ENCODE measurements at regions not wholly inside any gene's neighbourhood (a gene's known extent, or its start where the extent isn't known, plus 50 kb on each side); places are given as distances from the start of the nearest gene placed in this dataset.

DNA sequence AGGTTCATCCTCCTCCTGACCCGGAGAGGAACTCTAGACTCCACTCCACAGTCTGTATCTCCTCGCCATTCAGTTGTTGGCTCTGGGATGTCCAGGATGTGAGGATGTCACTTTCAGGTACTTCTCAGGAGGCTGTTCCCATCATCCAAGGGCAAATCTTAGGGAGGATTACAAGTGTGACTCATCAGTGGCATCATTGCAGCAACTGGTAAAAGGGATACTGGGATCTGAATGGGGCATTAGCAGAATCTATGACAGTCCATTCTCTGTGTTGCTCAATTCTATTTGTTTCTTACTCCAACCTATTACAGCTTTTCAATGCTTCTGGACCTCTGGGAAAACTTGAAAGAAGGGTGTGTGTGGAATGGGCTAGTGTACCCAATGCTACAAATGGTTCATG, 81.5 kb upstream of the FN1 start:
- H3K9ac ChIP-seq: no peak overlapping the region
- ChIA-PET CTCF (no interaction called here), POLR2A (no interaction called here)
- no peaks in the 10 kb centered on the region for H3K4me1 ChIP-seq (ENCODE audit: control insufficient read depth in 1 of 2, insufficient read depth in 2 of 2, low read depth in 1 of 2, low read length in 1 of 2)
- no peaks in the 10 kb centered on the region for H3K27me3 ChIP-seq (ENCODE audit: insufficient read depth)
- H3K9me3 ChIP-seq: no peaks in the 10 kb centered on the region
- DNase-seq: no peak
- H3K27ac ChIP-seq (ENCODE audit: low read depth in 2 of 2, low read length in 1 of 2): no peak overlapping the region
- no peaks in the 10 kb centered on the region for H3K36me3 ChIP-seq (replicated peaks in 1 of 2; ENCODE audit: control insufficient read depth in 1 of 2, insufficient read depth in 2 of 2, low read length in 1 of 2)
- H3K9me2 ChIP-seq: no peaks in the 10 kb centered on the region
- H3K4me3 ChIP-seq (ENCODE audit: low read depth in 2 of 2, low read length in 1 of 2): no peak overlapping the region
- no peak for TF ChIP-seq EZH2phosphoT487 (IDR thresholded peaks at IDR 0.05; ENCODE audit: borderline replicate concordance, low read depth)
- TF ChIP-seq SIN3A (IDR thresholded peaks at IDR 0.05; ENCODE audit: borderline replicate concordance, low read depth, low read length): no peak
- TF ChIP-seq, protein P1, sequence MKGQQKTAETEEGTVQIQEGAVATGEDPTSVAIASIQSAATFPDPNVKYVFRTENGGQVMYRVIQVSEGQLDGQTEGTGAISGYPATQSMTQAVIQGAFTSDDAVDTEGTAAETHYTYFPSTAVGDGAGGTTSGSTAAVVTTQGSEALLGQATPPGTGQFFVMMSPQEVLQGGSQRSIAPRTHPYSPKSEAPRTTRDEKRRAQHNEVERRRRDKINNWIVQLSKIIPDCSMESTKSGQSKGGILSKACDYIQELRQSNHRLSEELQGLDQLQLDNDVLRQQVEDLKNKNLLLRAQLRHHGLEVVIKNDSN (IDR thresholded peaks at IDR 0.05; ENCODE audit: borderline replicate concordance, low read depth): no peak
- TF ChIP-seq GABPA (IDR thresholded peaks at IDR 0.05; ENCODE audit: low read depth): no peak
- TF ChIP-seq EP300 (IDR thresholded peaks at IDR 0.05; ENCODE audit: borderline replicate concordance in 1 of 2, low read depth in 1 of 2, low read length in 1 of 2): no peak
- TF ChIP-seq, protein P2, sequence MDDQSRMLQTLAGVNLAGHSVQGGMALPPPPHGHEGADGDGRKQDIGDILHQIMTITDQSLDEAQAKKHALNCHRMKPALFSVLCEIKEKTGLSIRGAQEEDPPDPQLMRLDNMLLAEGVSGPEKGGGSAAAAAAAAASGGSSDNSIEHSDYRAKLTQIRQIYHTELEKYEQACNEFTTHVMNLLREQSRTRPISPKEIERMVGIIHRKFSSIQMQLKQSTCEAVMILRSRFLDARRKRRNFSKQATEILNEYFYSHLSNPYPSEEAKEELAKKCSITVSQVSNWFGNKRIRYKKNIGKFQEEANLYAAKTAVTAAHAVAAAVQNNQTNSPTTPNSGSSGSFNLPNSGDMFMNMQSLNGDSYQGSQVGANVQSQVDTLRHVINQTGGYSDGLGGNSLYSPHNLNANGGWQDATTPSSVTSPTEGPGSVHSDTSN (IDR thresholded peaks at IDR 0.05): no peak
- TF ChIP-seq ELF1 (IDR thresholded peaks at IDR 0.05): no peak
- no peak for TF ChIP-seq POLR2AphosphoS5 (IDR thresholded peaks at IDR 0.05; ENCODE audit: low read depth, low read length)
- TF ChIP-seq CHD2 (IDR thresholded peaks at IDR 0.05; ENCODE audit: low read length, partially characterized antibody): no peak
- no peak for TF ChIP-seq TCF12 (IDR thresholded peaks at IDR 0.05)
- no peak for TF ChIP-seq TEAD4 (IDR thresholded peaks at IDR 0.05; ENCODE audit: borderline replicate concordance, insufficient read depth)
- TF ChIP-seq RFX5 (IDR thresholded peaks at IDR 0.05; ENCODE audit: low read length): no peak
- no peak for TF ChIP-seq NRF1 (IDR thresholded peaks at IDR 0.05; ENCODE audit: low read depth, low read length)
- TF ChIP-seq SMC3 (IDR thresholded peaks at IDR 0.05; ENCODE audit: low read depth, low read length): no peak
- TF ChIP-seq, protein P3, sequence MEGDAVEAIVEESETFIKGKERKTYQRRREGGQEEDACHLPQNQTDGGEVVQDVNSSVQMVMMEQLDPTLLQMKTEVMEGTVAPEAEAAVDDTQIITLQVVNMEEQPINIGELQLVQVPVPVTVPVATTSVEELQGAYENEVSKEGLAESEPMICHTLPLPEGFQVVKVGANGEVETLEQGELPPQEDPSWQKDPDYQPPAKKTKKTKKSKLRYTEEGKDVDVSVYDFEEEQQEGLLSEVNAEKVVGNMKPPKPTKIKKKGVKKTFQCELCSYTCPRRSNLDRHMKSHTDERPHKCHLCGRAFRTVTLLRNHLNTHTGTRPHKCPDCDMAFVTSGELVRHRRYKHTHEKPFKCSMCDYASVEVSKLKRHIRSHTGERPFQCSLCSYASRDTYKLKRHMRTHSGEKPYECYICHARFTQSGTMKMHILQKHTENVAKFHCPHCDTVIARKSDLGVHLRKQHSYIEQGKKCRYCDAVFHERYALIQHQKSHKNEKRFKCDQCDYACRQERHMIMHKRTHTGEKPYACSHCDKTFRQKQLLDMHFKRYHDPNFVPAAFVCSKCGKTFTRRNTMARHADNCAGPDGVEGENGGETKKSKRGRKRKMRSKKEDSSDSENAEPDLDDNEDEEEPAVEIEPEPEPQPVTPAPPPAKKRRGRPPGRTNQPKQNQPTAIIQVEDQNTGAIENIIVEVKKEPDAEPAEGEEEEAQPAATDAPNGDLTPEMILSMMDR (IDR thresholded peaks at IDR 0.05): no peak
- no peak for TF ChIP-seq NFIC (IDR thresholded peaks at IDR 0.05; ENCODE audit: borderline replicate concordance)
- TF ChIP-seq TAF1 (IDR thresholded peaks at IDR 0.05; ENCODE audit: borderline replicate concordance, low read depth, low read length): no peak
- H3K4me2 ChIP-seq: no peak overlapping the region
- no peaks in the 10 kb centered on the region for H3F3A ChIP-seq (replicated peaks; ENCODE audit: insufficient read depth)
- 88% methylated on average over 2 of the region's 2 CpGs for WGBS (ENCODE audit: low lambda C conversion rate)
- H2AFZ ChIP-seq (ENCODE audit: low read depth): no peak overlapping the region
- H3K79me2 ChIP-seq (ENCODE audit: insufficient read depth): no peaks in the 10 kb centered on the region
- no peaks in the 10 kb centered on the region for H4K20me1 ChIP-seq (ENCODE audit: insufficient read depth)

All from SK-N-SH (cell line).